K562 (cell line): ENCODE measurements at regions not wholly inside any gene's neighbourhood (a gene's known extent, or its start where the extent isn't known, plus 50 kb on each side); places are given as distances from the start of the nearest gene placed in this dataset.

ENCODE experiments used
- ATAC-seq: fragments of 200-7000 bp; cut with Tn5 transposase; 3 replicates; pipeline ENCODE4 v1.9.1; 2020; ENCODE audit warnings: moderate library complexity
- BruUV-seq: library from RNA; stranded (reverse); fragments of 400-500 nt; replicated peaks from 2 replicates; lab custom pipeline; 2021; lab: Mats Ljungman, UMichigan
- CTCF ChIA-PET: fragments of 300-600 bp; formaldehyde crosslinking; extraction: SDS; loops from one replicate; lab custom pipeline; 2021; ENCODE audit warnings: low intra/inter-chr PET ratio; lab: Yijun Ruan, JAX
- POLR2A ChIA-PET: fragments of 300-600, 350-650 bp; sonication (Branson Sonifier 250); formaldehyde crosslinking; extraction: SDS; loops from one replicate; lab custom pipeline; 2021; ENCODE audit warnings: antibody characterized with exemption, inconsistent platforms; lab: Yijun Ruan, JAX
- DNase-seq, 4 experiments: peaks; one replicate each; pipeline versions ENCODE4 v3.0.0 to v3.0.0-alpha.2; 2011 to 2018; ENCODE audit warnings: low spot score in 3 of 4, mixed read lengths in 3 of 4; ENCODE audit errors: extremely low read depth in 1 of 4
- FAIRE-seq: peaks from 2 replicates; lab custom pipeline; 2011; peaks lifted over from hg19 to GRCh38; lab: Jason Lieb, UNC
- H2AFZ ChIP-seq: 2 replicates; pipeline ENCODE4 v1.6.0; 2011; ENCODE audit warnings: low read depth, low read length, control low read depth, inconsistent platforms
- H3K27ac ChIP-seq: fragments of 200-600 bp; 3 replicates; pipeline ENCODE4 v1.8.0; 2011; ENCODE audit warnings: low read depth, mild to moderate bottlenecking, control low read depth, inconsistent platforms, low read length, moderate library complexity, mixed read lengths; ENCODE audit errors: extremely low read depth
- H3K27me3 ChIP-seq, 2 experiments: fragments of 300-600 bp in 1 of 2; 2 replicates in 1 of 2; 3 replicates in 1 of 2; pipeline versions ENCODE4 v1.6.0 to v1.8.0; 2011; ENCODE audit warnings: inconsistent platforms in 2 of 2, low read length in 2 of 2, mild to moderate bottlenecking in 1 of 2, mixed read lengths in 1 of 2, moderate library complexity in 1 of 2; ENCODE audit not compliant: control insufficient read depth in 2 of 2, insufficient read depth in 2 of 2
- H3K36me3 ChIP-seq: fragments of 300-600 bp; 3 replicates; pipeline ENCODE4 v1.8.0; 2011; ENCODE audit warnings: mild to moderate bottlenecking, low read length, inconsistent platforms; ENCODE audit not compliant: control insufficient read depth, insufficient read depth
- H3K4me1 ChIP-seq, 2 experiments: fragments of 200-600 bp in 1 of 2; replicated peaks in 1 of 2; 2 replicates in 1 of 2; 3 replicates in 1 of 2; pipeline versions ENCODE4 v1.5.1 to v1.8.0; 2011; ENCODE audit warnings: inconsistent platforms in 2 of 2, low read length in 2 of 2, mild to moderate bottlenecking in 1 of 2, mixed read lengths in 1 of 2, moderate library complexity in 1 of 2; ENCODE audit not compliant: control insufficient read depth in 2 of 2, insufficient read depth in 2 of 2
- H3K4me2 ChIP-seq: 2 replicates; pipeline ENCODE4 v1.6.1; 2011; ENCODE audit warnings: low read length, control low read depth, inconsistent platforms, mixed read lengths; ENCODE audit not compliant: insufficient read depth
- H3K4me3 ChIP-seq: fragments of 200-600 bp; sonication (generic), shearing (Covaris generic); 2 replicates; pipeline ENCODE4 v1.5.1; 2016; ENCODE audit warnings: control low read depth, inconsistent platforms
- H3K79me2 ChIP-seq: fragments of 200-600 bp; 3 replicates; pipeline ENCODE4 v1.8.0; 2011; ENCODE audit warnings: low read length, inconsistent platforms; ENCODE audit not compliant: control insufficient read depth, insufficient read depth
- H3K9ac ChIP-seq, 2 experiments: 2 replicates each; pipeline versions ENCODE4 v1.6.0 to v1.6.1; 2011; ENCODE audit warnings: low read depth in 2 of 2, low read length in 2 of 2, control low read depth in 1 of 2, inconsistent platforms in 1 of 2, mild to moderate bottlenecking in 1 of 2, mixed read lengths in 1 of 2; ENCODE audit not compliant: insufficient read depth in 1 of 2
- H3K9me1 ChIP-seq: one replicate; pipeline ENCODE4 v1.6.0; 2011; ENCODE audit warnings: inconsistent platforms, mild to moderate bottlenecking, low read length, moderate library complexity; ENCODE audit not compliant: control insufficient read depth, insufficient read depth
- H3K9me3 ChIP-seq: replicated peaks from 2 replicates; pipeline ENCODE4 v1.5.1; 2011; ENCODE audit warnings: low read depth, low read length, inconsistent platforms; ENCODE audit not compliant: control insufficient read depth, insufficient read depth
- H4K20me1 ChIP-seq: replicated peaks from 2 replicates; pipeline ENCODE4 v1.6.1; 2011; ENCODE audit warnings: low read length, inconsistent platforms, mixed read lengths; ENCODE audit not compliant: control insufficient read depth, insufficient read depth
- CBFB ChIP-seq: sonication (generic); formaldehyde crosslinking; IDR thresholded peaks from 2 replicates; pipeline ENCODE4 v1.4.0; 2020; ENCODE audit warnings: mild to moderate bottlenecking, missing genetic modification reagents
- E2F5 ChIP-seq: sonication (generic); formaldehyde crosslinking; IDR thresholded peaks from 2 replicates; pipeline ENCODE4 v1.8.0; 2022; ENCODE audit warnings: mild to moderate bottlenecking, missing genetic modification reagents
- FOXJ3 ChIP-seq: sonication (generic); formaldehyde crosslinking; IDR thresholded peaks from 2 replicates; pipeline ENCODE4 v1.4.0; 2020; ENCODE audit warnings: mild to moderate bottlenecking, missing genetic modification reagents
- HDAC6 ChIP-seq: IDR thresholded peaks from 2 replicates; pipeline ENCODE4 v1.6.1; 2012; ENCODE audit warnings: low read depth, mild to moderate bottlenecking, control low read depth, inconsistent platforms, low read length, moderate library complexity
- HLTF ChIP-seq: fragments of 450-650 bp; IDR thresholded peaks from 2 replicates; pipeline ENCODE4 v1.6.1; 2016
- NCOA1 ChIP-seq: fragments of 450-650 bp; IDR thresholded peaks from 2 replicates; pipeline ENCODE4 v1.6.1; 2016; ENCODE audit warnings: low read depth
- NELFE ChIP-seq: IDR thresholded peaks from 2 replicates; pipeline ENCODE4 v1.6.1; 2011; ENCODE audit warnings: mild to moderate bottlenecking; ENCODE audit not compliant: insufficient read depth, insufficient read length
- POLR2AphosphoS5 ChIP-seq: IDR thresholded peaks from 2 replicates; pipeline ENCODE4 v1.6.1; 2011; ENCODE audit warnings: mild to moderate bottlenecking, low read depth, low read length, moderate library complexity; ENCODE audit not compliant: control insufficient read depth, insufficient read depth
- RBBP5 ChIP-seq: fragments of 200-600 bp; sonication (generic); IDR thresholded peaks from 2 replicates; pipeline ENCODE4 v1.6.1; 2012; ENCODE audit warnings: borderline replicate concordance, mild to moderate bottlenecking, low read length, control low read depth, inconsistent platforms; ENCODE audit not compliant: insufficient read depth, poor library complexity, severe bottlenecking
- SIX5 ChIP-seq, 2 experiments: IDR thresholded peaks; 2 replicates each; pipeline ENCODE4 v1.6.1; 2011; ENCODE audit warnings: low read length in 2 of 2, borderline replicate concordance in 1 of 2, low read depth in 1 of 2, mild to moderate bottlenecking in 1 of 2, moderate library complexity in 1 of 2; ENCODE audit not compliant: insufficient read depth in 1 of 2
- SMC3 ChIP-seq: conservative IDR thresholded peaks from 2 replicates; pipeline ENCODE4 v1.6.1; 2011; ENCODE audit warnings: low read depth, low read length, improper control_type of control experiment; ENCODE audit not compliant: insufficient read depth
- SRSF9 ChIP-seq: fragments of 200-400 bp; formaldehyde crosslinking; IDR thresholded peaks from 2 replicates; pipeline ENCODE4 v1.6.1; 2017; ENCODE audit warnings: low read depth, low read length, borderline replicate concordance
- THRA ChIP-seq: fragments of 450-650 bp; IDR thresholded peaks from 2 replicates; pipeline ENCODE4 v1.6.1; 2017; ENCODE audit warnings: mild to moderate bottlenecking, moderate library complexity
- ZNF184 ChIP-seq: sonication (generic); formaldehyde crosslinking; IDR thresholded peaks from 2 replicates; pipeline ENCODE4 v1.5.0; 2020; ENCODE audit warnings: missing genetic modification reagents
- WGBS: fragments of 100-300 bp; shearing (Covaris generic); methylation state at CpG from one replicate; pipeline ENCODE4 v1.1.6; 2016; ENCODE audit warnings: low coverage, mixed read lengths; ENCODE audit not compliant: insufficient coverage; ENCODE audit errors: missing lambda C conversion rate; 5-methylcytosine and 5-hydroxymethylcytosine counted together
- in situ Hi-C: fragments of 300-500 bp; cut with MboI; formaldehyde crosslinking; loops from 4 replicates; pipeline ENCODE4 v1.15.0; 2018; ENCODE audit warnings: inconsistent platforms, mixed read lengths
- intact Hi-C: fragments of 100-400 bp; cut with micrococcal nuclease; formaldehyde crosslinking; loops from 2 replicates; pipeline ENCODE4 v1.14.2; 2022
- TF ChIP-seq, protein P1 (sequence below): sonication (generic); formaldehyde crosslinking; IDR thresholded peaks from 2 replicates; pipeline ENCODE4 v1.8.1; 2023; ENCODE audit warnings: mild to moderate bottlenecking, missing genetic modification reagents

DNA sequence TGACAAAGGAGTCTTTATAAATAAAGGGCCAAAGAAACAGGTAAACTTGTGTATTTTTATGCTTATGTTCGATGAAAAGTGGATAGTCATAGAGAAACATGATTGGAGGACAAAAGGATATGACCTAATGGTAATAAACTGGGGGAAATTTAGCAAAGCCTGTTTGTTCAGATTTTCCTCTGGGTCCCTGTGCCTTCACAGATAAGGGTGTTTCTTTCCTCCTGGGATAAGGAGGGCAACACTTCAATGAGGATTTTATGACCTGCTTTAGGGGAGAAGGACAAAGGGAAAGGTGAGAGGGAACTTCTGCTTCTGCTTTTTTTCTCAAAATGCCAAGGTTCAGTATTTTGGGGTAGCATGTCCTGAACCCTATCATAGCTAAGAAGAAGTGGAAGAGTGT is 531.3 kb upstream of the ALCAM start:
- Histone ChIP-seq H3K27me3 (no peaks in the 10 kb centered on the region), H3K4me2 (no peak overlapping the region), H3K36me3 (no peaks in the 10 kb centered on the region), H4K20me1 (no peaks in the 10 kb centered on the region), H3K4me3 (no peak overlapping the region), H3K9me1 (no peaks in the 10 kb centered on the region), H2AFZ (no peak overlapping the region), H3K27ac (no peak overlapping the region), H3K4me1 (no peaks in the 10 kb centered on the region), H3K9me3 (no peaks in the 10 kb centered on the region), H3K9ac (no peak overlapping the region), H3K79me2 (no peaks in the 10 kb centered on the region)
- FAIRE-seq: no peak
- intact Hi-C loops (no loop called here), in situ Hi-C loops (no loop called here)
- ATAC-seq: no peak
- no peak for DNase-seq
- ChIA-PET POLR2A (no interaction called here), CTCF (no interaction called here)
- WGBS: 0% methylated on average over 1 of the region's 1 CpG
- TF ChIP-seq NELFE (no peak), CBFB (CRISPR knock-in tag) (no peak), HLTF (no peak), THRA (no peak), SRSF9 (no peak)
- BruUV-seq: no TSS peak

DNA sequence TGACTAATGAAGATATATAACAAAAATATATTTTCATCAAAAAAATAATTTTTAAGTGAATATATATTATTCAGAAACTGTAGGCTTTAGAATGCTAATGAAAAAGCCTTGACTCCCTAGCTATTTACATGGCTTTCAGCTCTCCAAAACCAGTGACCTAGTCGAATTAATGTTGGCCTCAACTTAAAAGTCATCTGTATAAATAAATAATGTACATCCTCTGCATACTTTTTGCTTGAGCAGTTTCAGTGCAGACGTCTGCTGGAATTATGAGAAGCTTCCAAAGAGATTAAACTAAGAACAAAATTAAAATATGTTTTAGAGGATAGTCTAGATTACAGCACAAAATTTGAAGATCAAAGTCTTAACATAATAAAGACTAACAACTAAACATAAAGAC is 520.4 kb upstream of the ALCAM start:
- FAIRE-seq (no peak), ATAC-seq (no peak), DNase-seq (no peak)
- Histone ChIP-seq H3K9ac (no peak overlapping the region), H3K27me3 (no peaks in the 10 kb centered on the region), H3K9me1 (no peaks in the 10 kb centered on the region), H3K27ac (no peak overlapping the region), H2AFZ (no peak overlapping the region), H4K20me1 (no peaks in the 10 kb centered on the region), H3K4me1 (no peaks in the 10 kb centered on the region), H3K79me2 (no peaks in the 10 kb centered on the region), H3K36me3 (no peaks in the 10 kb centered on the region), H3K4me3 (no peak overlapping the region), H3K4me2 (no peak overlapping the region), H3K9me3 (no peaks in the 10 kb centered on the region)
- intact Hi-C loops (no loop called here), in situ Hi-C loops (no loop called here)
- CTCF ChIA-PET: no interaction called here
- POLR2A ChIA-PET: no interaction called here
- no TSS peak for BruUV-seq
- WGBS: 0% methylated on average over 2 of the region's 2 CpGs
- TF ChIP-seq E2F5: no peak
- TF ChIP-seq NCOA1: no peak
- no peak for TF ChIP-seq RBBP5
- no peak for TF ChIP-seq ZNF184 (CRISPR knock-in tag)
- no peak for TF ChIP-seq FOXJ3
- TF ChIP-seq SMC3: no peak
- no peak for TF ChIP-seq POLR2AphosphoS5
- no peak for TF ChIP-seq HDAC6
- TF ChIP-seq SIX5 (IDR thresholded peaks at IDR 0.05; ENCODE audit: borderline replicate concordance in 1 of 2, insufficient read depth in 1 of 2, low read depth in 1 of 2, low read length in 2 of 2): no peak
- TF ChIP-seq, protein P1, sequence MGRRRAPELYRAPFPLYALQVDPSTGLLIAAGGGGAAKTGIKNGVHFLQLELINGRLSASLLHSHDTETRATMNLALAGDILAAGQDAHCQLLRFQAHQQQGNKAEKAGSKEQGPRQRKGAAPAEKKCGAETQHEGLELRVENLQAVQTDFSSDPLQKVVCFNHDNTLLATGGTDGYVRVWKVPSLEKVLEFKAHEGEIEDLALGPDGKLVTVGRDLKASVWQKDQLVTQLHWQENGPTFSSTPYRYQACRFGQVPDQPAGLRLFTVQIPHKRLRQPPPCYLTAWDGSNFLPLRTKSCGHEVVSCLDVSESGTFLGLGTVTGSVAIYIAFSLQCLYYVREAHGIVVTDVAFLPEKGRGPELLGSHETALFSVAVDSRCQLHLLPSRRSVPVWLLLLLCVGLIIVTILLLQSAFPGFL (CRISPR knock-in tag): no peak
